Ovary (tissue), 3 donors: ENCODE measurements at regions not wholly inside any gene's neighbourhood (a gene's known extent, or its start where the extent isn't known, plus 50 kb on each side); places are given as distances from the start of the nearest gene placed in this dataset.
"Not testable (repeated sequence)": the region's sequence is repeated elsewhere in the genome, so short reads cannot be mapped to it uniquely, and the experiment has no call there.

ENCODE experiments used
- CTCF ChIP-seq, 3 donors: fragments of 450-650 bp in 2 of 3; fragments of 200-600 bp in 1 of 3; IDR thresholded peaks; one replicate each; pipeline versions ENCODE4 v1.5.1 to v1.8.0; 2016 to 2022; ENCODE audit warnings: antibody characterized with exemption in 3 of 3, mild to moderate bottlenecking in 1 of 3
- EP300 ChIP-seq: sonication (generic); formaldehyde crosslinking; IDR thresholded peaks from one replicate; pipeline ENCODE4 v1.6.1; 2017; ENCODE audit warnings: antibody characterized with exemption
- POLR2A ChIP-seq: fragments of 450-650 bp; IDR thresholded peaks from one replicate; pipeline ENCODE4 v1.6.1; 2017; ENCODE audit warnings: antibody characterized with exemption, mild to moderate bottlenecking, moderate library complexity
- donor health status: DM: no; HTN: no; CAD: no.

DNA sequence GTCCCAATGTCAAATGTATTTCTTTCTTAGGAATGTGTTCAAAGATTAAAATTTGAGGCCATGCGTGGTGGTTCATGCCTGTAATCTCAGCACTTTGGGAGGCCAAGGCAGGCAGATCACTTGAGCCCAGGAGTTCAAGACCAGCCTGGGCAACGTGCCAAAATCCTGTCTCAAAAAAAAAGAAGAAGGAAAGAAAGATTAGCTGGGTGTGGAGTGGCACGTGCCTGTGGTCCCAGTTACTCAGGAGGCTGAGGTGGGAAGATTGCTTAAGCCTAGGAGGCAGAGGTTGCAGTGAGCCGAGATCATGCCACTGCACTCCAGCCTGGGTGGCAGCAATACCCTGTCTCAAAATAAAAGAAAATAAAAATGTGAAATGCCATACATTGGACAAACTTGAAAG lies 117.5 kb upstream of the SPATA31C2 start:
- not testable (repeated sequence) for TF ChIP-seq CTCF (IDR thresholded peaks at IDR 0.05); POLR2A; EP300
